Liver (tissue), 8 donors: ENCODE measurements at regions not wholly inside any gene's neighbourhood (a gene's known extent, or its start where the extent isn't known, plus 50 kb on each side); places are given as distances from the start of the nearest gene placed in this dataset.

Source experiments
- DNase-seq: peaks from one replicate; pipeline ENCODE4 v3.0.0-alpha.2; 2017; ENCODE audit warnings: low spot score
- H3K27ac ChIP-seq, 2 donors: one replicate each; pipeline ENCODE4 v1.7.0; 2013; ENCODE audit warnings: inconsistent platforms in 2 of 2, low read length in 2 of 2, control low read depth in 1 of 2, low read depth in 1 of 2, mild to moderate bottlenecking in 1 of 2
- H3K27me3 ChIP-seq, 4 donors: one replicate each; pipeline versions ENCODE4 v1.6.1 to v1.7.0; 2013; ENCODE audit warnings: low read length in 3 of 4, inconsistent platforms in 1 of 4, mild to moderate bottlenecking in 1 of 4, moderate library complexity in 1 of 4; ENCODE audit not compliant: control insufficient read depth in 4 of 4, insufficient read depth in 4 of 4
- H3K36me3 ChIP-seq, 4 donors: one replicate each; pipeline versions ENCODE4 v1.6.1 to v1.7.0; 2013; ENCODE audit warnings: low read length in 3 of 4, mild to moderate bottlenecking in 3 of 4, low read depth in 1 of 4, moderate library complexity in 1 of 4; ENCODE audit not compliant: control insufficient read depth in 4 of 4, insufficient read depth in 3 of 4
- H3K4me1 ChIP-seq, 4 donors: one replicate each; pipeline versions ENCODE4 v1.6.1 to v1.7.0; 2013; ENCODE audit warnings: low read length in 3 of 4, mild to moderate bottlenecking in 3 of 4, moderate library complexity in 1 of 4; ENCODE audit not compliant: control insufficient read depth in 4 of 4, insufficient read depth in 4 of 4
- H3K4me3 ChIP-seq, 3 donors: one replicate each; pipeline versions ENCODE4 v1.6.1 to v1.7.0; 2013; ENCODE audit warnings: low read length in 3 of 3, control low read depth in 1 of 3, low read depth in 1 of 3, mild to moderate bottlenecking in 1 of 3
- H3K9ac ChIP-seq, 2 donors: one replicate each; pipeline ENCODE4 v1.7.0; 2013; ENCODE audit warnings: low read length in 2 of 2, mild to moderate bottlenecking in 2 of 2, moderate library complexity in 2 of 2, control low read depth in 1 of 2, low read depth in 1 of 2
- H3K9me3 ChIP-seq, 4 donors: one replicate each; pipeline versions ENCODE4 v1.6.1 to v1.7.0; 2013; ENCODE audit warnings: low read length in 3 of 4; ENCODE audit not compliant: control insufficient read depth in 4 of 4
- FOXA1 ChIP-seq: IDR thresholded peaks from 2 replicates; pipeline ENCODE4 v1.6.1; 2016; ENCODE audit warnings: antibody characterized with exemption
- GABPA ChIP-seq, 2 donors: IDR thresholded peaks in 1 of 2; conservative IDR thresholded peaks in 1 of 2; 2 replicates each; pipeline ENCODE4 v1.6.1; 2016; ENCODE audit warnings: antibody characterized with exemption in 2 of 2, mild to moderate bottlenecking in 1 of 2, moderate library complexity in 1 of 2
- JUND ChIP-seq, 2 donors: IDR thresholded peaks; 2 replicates each; pipeline ENCODE4 v1.6.1; 2016; ENCODE audit warnings: antibody characterized with exemption in 2 of 2
- NR2F2 ChIP-seq: IDR thresholded peaks from 2 replicates; pipeline ENCODE4 v1.6.1; 2016; ENCODE audit warnings: antibody characterized with exemption
- TAF1 ChIP-seq: conservative IDR thresholded peaks from 2 replicates; pipeline ENCODE4 v1.6.1; 2016; ENCODE audit warnings: antibody characterized with exemption, mild to moderate bottlenecking
- WGBS: extraction: QIAGEN DNeasy Blood & Tissue Kit; methylation state at CpG from one replicate; pipeline ENCODE4 v1.1.7; 2013; 5-methylcytosine and 5-hydroxymethylcytosine counted together
- TF ChIP-seq, protein P1 (sequence below): IDR thresholded peaks from 2 replicates; pipeline ENCODE4 v1.6.1; 2016; ENCODE audit warnings: antibody characterized with exemption
- TF ChIP-seq, protein P2 (sequence below): IDR thresholded peaks from 2 replicates; pipeline ENCODE4 v1.6.1; 2016; ENCODE audit warnings: antibody characterized with exemption
- TF ChIP-seq, protein P3 (sequence below): fragments of 150-350 bp; IDR thresholded peaks from 2 replicates; pipeline ENCODE4 v1.5.1; 2017; ENCODE audit warnings: improper control_type of control experiment, low read depth, low read length; ENCODE audit not compliant: missing input control
- donor health status: healthy.
- donor health status: healthy.
- donor health status: healthy.
- donor health status: healthy.
- donor health status: healthy.

DNA sequence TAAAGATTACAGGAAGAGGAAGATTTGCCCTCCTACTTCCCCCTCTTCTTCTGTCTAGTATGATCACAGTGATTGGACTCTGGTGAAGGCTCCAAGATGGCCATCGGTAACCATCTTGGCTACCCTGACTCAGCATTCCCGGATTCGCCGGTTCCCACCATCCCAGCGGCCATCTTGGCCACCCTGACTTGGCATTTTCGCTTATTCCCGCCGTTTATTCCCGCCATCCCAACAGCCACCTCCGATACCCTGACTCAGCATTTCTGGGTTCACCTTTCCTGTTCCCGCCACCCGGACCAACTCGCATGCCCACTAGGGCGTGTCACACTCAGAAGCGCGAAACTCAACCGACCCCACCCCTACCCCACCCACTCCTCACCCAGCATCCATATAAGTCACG is 95.4 kb upstream of the GRIN2A start:
- H3K4me1 ChIP-seq, result peaks cover 0 to 5% (median 1%) of the 10 kb centered on the region in 4 donors
- WGBS, result 87% methylated on average over 18 of the region's 18 CpGs
- TF ChIP-seq, protein P1, sequence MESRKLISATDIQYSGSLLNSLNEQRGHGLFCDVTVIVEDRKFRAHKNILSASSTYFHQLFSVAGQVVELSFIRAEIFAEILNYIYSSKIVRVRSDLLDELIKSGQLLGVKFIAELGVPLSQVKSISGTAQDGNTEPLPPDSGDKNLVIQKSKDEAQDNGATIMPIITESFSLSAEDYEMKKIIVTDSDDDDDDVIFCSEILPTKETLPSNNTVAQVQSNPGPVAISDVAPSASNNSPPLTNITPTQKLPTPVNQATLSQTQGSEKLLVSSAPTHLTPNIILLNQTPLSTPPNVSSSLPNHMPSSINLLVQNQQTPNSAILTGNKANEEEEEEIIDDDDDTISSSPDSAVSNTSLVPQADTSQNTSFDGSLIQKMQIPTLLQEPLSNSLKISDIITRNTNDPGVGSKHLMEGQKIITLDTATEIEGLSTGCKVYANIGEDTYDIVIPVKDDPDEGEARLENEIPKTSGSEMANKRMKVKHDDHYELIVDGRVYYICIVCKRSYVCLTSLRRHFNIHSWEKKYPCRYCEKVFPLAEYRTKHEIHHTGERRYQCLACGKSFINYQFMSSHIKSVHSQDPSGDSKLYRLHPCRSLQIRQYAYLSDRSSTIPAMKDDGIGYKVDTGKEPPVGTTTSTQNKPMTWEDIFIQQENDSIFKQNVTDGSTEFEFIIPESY, result no peak
- TF ChIP-seq, protein P2, sequence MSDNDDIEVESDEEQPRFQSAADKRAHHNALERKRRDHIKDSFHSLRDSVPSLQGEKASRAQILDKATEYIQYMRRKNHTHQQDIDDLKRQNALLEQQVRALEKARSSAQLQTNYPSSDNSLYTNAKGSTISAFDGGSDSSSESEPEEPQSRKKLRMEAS, result no peak
- TF ChIP-seq, protein P3, sequence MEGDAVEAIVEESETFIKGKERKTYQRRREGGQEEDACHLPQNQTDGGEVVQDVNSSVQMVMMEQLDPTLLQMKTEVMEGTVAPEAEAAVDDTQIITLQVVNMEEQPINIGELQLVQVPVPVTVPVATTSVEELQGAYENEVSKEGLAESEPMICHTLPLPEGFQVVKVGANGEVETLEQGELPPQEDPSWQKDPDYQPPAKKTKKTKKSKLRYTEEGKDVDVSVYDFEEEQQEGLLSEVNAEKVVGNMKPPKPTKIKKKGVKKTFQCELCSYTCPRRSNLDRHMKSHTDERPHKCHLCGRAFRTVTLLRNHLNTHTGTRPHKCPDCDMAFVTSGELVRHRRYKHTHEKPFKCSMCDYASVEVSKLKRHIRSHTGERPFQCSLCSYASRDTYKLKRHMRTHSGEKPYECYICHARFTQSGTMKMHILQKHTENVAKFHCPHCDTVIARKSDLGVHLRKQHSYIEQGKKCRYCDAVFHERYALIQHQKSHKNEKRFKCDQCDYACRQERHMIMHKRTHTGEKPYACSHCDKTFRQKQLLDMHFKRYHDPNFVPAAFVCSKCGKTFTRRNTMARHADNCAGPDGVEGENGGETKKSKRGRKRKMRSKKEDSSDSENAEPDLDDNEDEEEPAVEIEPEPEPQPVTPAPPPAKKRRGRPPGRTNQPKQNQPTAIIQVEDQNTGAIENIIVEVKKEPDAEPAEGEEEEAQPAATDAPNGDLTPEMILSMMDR, result no peak
- no peak for TF ChIP-seq GABPA (IDR thresholded peaks at IDR 0.05 in 1 of 2, conservative IDR thresholded peaks at IDR 0.05 in 1 of 2)
- TF ChIP-seq TAF1, result no peak
- H3K9me3 ChIP-seq, result no peaks in the 10 kb centered on the region
- no peak overlapping the region for H3K27ac ChIP-seq
- H3K36me3 ChIP-seq, result no peaks in the 10 kb centered on the region
- no peak for DNase-seq
- H3K9ac ChIP-seq, result no peak overlapping the region
- H3K4me3 ChIP-seq, result no peak overlapping the region
- no peaks in the 10 kb centered on the region for H3K27me3 ChIP-seq

DNA sequence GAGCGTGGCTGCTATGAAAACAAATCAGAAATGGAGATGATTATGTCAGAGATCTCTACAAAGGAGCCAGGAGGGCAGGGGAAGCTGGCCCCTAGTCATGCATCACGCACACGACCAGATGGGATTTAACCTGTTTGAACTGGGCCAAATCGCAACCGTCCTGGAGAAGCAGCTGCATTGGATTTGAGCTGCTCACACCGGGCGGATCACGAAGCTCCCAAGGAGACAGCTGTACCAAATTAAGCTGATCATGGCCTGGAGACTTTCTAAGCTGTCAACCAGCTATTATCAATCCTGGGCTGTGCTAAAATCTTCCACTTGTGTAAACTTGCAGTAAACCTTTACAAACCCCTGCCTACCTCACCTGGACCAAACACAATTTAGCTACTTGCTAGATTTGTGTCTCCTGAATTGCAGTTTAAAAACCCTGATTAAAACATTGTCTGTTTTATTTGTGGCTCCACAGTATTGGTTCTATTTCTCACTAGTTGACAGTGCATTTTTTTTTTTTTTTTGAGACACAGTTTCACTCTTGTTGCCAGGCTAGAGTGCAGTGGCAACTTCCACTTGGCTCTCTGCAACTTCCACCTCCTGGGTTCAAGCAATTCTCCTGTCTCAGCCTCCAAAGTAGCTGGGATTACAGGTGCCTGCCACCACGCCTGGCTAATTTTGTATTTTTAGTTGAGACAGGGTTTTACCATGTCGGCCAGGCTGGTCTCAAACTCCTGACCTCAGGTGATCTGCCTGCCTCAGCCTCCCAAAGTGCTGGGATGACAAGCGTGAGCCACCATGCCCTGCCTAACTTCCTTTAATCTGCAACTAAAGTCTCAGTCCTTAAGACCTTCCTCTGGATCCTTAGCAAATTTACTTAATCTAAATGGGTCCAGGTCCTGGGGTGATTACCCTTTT is 98.3 kb upstream of the GRIN2A start:
- 79% methylated on average over 11 of the region's 11 CpGs for WGBS
- TF ChIP-seq JUND (IDR thresholded peaks at IDR 0.05) (no peak), NR2F2 (no peak), GABPA (IDR thresholded peaks at IDR 0.05 in 1 of 2, conservative IDR thresholded peaks at IDR 0.05 in 1 of 2) (no peak), FOXA1 (no peak)
- TF ChIP-seq, protein P1, result no peak
- TF ChIP-seq, protein P2, result no peak

More for the DNA sequence above, 98.3 kb upstream of the GRIN2A start:
- H3K36me3 ChIP-seq, result no peaks in the 10 kb centered on the region
- no peak overlapping the region for H3K9ac ChIP-seq
- no peak overlapping the region for H3K27ac ChIP-seq
- H3K4me1 ChIP-seq, result no peaks in the 10 kb centered on the region
- H3K9me3 ChIP-seq, result no peaks in the 10 kb centered on the region
- H3K27me3 ChIP-seq, result no peaks in the 10 kb centered on the region
- no peak overlapping the region for H3K4me3 ChIP-seq
- no peak for DNase-seq
